IPS DF 4.7 (cell line): ENCODE measurements at regions not wholly inside any gene's neighbourhood (a gene's known extent, or its start where the extent isn't known, plus 50 kb on each side); places are given as distances from the start of the nearest gene placed in this dataset.
"Not testable (repeated sequence)": the region's sequence is repeated elsewhere in the genome, so short reads cannot be mapped to it uniquely, and the experiment has no call there.

Experiments used
- DNase-seq: peaks from one replicate; pipeline ENCODE4 v3.0.0-alpha.2; 2013; ENCODE audit warnings: low spot score; ENCODE audit errors: extremely low read depth

DNA sequence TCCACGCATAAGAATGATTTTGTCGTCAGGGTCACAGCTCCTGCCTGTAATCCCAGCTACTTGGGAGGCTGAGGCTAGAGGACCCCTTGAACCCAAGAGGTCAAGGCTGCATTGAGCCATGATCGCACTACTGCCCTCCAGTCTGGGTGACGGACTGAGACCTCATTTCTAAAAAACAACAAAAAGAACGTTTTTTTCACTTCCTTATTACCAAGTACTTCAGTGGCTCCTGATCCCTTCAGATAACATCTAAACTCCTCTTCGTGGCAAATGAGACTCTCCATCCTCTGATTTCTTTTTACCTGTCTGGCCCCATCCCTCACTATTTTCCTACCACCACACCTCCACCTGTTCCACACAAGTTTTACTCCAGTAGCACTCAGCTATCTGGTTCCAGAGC, 105.4 kb upstream of the TLK1 start:
- no peak for DNase-seq

GRCh38 chr2:171261529-171261928, 100.8 kb upstream of the TLK1 start:
- not testable (repeated sequence) for DNase-seq

- DNase-seq: peak; percentile 76
Observed at GRCh38 chr2:171260471-171261424, 100.1 kb upstream of the TLK1 start.

GRCh38 chr2:171254666-171255065, 94.0 kb upstream of the TLK1 start:
- DNase-seq: no peak

DNA sequence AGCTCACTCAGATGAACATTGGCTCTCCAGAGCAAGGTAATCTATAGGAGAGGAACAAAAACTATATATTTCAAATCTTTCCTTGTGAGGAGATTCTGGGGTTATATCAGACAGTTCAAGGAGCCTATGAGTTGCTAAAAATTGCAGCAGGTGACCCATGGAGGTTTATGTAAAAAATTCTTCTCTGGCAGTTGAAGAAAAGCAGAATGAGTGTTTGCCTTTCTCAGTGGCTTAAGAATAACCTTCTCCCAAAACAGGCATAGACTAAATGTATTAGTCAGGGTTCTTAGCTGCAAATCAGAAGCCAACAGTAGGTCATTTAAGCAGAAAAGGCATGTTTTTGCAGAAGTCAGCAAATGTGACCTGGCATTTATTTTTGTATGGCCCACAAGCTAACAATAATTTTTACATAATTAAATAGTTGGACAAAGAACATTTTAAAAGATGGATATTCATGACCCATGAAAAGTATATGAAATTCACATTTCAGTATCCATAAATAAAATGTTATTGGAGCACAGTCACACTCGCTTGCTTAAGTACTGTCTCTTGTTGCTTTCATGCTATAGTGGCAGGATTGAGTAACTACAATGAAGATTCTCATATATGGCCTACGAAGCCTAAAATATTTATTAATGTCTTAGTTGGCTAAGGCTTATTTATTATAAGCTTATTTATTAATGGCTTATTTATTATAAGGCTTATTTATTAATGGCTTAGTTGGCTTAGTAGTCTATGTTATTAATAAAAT, 93.4 kb upstream of the TLK1 start:
- DNase-seq: no peak

DNA sequence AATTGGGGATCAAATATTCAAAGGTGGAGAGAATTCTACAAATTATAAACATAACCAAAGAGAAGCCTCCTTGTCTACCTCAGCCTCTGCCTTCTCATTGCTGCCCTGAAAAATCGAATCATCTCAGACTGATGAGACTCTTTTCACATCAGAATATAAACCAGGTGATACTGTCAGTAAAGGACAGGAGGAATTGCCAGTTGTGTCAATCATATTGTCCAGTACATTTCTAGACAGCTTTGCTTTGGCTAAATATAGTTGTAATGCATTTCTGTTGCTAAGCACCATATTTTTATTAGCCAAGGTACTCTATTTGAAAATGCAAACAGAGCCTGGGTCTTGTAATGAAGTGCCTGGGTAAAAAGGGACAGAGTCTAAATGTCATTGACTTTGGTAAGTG, 92.6 kb upstream of the TLK1 start:
- no peak for DNase-seq

DNA sequence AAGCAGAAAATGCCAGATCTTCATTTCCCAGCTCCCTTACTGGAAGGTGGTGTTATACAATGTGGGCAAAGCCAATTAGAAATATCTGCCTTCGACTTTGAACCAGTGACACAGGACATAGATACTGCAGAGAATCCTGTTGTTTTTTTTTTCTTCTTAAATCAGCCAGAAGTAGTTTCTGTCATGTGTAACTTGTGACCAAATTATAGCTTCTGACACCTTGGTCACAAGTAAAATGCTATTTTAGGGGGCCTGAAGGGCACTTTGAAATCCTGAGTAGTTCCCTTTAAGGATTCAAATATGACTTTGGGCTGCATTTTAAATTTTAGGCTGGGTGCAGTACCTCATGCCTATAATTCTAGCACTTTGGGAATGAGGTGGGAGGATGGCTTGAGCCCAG, 89.0 kb upstream of the TLK1 start:
- no peak for DNase-seq

DNA sequence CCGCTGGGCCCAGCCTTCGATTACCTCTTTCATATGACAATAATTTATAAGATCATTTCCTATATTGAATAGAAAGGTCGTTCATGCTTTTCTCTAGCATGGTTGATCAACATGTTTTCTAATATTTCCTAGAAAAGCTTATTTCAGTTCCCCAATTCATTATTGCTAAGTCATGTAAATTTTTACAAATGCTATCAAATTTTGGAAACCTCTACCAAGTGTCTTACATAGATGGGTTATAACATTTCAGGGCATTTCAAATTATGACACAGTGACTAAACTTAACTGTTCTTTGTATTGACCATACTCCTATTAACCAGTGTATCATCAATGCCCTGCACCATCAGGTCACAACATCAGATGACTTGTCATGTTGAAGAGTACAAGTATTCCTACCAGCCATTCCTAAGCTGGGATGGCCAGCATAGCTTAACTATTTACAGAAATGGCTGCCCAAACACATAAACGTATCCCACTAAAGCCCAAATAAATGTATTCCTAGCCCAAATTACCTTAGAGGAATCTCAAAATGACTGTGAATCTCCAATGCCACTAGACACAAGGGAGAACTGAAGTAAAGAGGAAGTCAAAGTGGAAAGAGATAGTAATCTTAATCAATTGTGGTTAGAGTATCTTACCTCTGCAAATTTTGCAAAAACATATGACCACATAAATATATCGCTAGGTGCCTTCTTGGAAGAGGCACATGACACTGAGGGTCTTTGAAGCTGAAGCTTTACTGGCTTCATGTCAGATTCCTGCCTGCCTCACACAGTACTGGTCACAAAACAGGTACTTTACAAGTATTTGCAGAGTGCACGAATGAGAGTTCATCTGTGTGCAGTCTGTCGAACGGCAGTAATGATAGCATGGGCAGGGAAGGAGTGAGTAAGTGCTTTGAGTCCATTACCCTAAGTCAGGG, 87.3 kb upstream of the TLK1 start:
- DNase-seq: no peak

GRCh38 chr2:171244970-171245782, 84.5 kb upstream of the TLK1 start:
- no peak for DNase-seq

- DNase-seq: no peak
Observed at GRCh38 chr2:171244466-171244969, 83.8 kb upstream of the TLK1 start.

- DNase-seq: no peak
Observed at GRCh38 chr2:171241771-171242170, 81.1 kb upstream of the TLK1 start.

- no peak for DNase-seq
Observed at GRCh38 chr2:171238946-171239345, 78.3 kb upstream of the TLK1 start.

DNA sequence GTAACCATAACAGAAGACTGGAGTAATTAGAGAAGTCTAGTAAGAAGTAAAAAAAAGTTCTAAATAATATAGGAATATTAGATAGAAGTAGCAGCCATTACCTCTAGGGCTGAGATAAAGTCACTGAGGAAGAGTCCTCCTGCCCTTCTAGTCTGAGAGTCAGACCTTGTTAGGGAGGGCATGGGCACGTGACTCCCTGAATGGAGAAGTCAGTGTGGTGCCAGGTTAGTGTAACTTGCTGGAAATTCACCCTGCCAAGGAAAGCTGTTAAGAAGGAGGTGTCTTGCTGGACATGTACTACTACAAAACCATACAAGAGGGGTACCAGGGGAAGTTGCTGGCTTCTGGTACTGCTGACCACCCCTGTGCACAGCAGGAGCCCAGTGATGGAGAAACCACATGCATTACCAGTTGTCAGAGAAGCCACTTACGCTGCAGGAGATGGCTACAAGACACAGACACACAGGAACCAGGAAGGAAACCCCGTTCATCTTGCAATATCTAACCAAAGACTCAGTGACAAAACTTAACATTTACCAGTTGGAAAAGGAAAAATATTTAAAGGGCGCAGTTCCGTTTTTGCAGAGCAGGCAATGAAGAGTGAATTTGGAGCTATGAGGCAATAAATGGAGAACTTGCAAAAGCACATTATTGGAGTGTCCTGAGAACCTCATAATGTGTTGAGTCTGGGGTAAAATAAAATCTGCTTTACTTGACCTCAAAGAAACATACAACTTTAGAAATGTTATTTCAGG, 77.2 kb upstream of the TLK1 start:
- no peak for DNase-seq

DNA sequence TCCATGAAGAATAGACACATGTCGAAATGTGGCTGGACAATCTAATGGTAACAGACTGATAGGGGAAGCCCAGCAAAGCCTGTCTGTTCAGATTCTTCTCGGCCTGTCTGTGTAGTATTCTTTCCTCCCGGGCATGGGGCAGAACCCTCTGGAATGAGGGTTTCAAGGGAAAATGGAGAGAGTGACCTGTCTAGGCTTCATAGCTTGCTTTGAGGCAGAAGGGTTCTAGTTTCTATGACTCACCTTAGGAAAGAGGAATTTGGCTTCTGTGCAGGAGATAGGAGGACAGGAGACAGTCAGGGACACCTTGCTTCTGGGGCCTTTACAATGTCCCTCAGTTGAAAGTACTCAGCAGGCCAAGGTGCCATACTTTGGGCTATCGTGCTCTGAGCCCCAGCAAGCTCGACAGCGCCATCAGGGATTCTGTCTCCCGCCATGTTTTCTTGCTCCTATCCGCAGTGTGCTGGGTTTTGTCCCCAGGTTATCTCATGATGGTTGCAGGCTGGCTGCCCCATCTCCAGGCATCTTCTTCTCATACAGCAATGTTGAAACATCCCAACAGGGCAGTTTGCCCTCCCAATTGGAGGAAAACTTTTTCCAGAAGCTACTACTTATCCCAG, 74.7 kb upstream of the TLK1 start:
- no peak for DNase-seq

DNA sequence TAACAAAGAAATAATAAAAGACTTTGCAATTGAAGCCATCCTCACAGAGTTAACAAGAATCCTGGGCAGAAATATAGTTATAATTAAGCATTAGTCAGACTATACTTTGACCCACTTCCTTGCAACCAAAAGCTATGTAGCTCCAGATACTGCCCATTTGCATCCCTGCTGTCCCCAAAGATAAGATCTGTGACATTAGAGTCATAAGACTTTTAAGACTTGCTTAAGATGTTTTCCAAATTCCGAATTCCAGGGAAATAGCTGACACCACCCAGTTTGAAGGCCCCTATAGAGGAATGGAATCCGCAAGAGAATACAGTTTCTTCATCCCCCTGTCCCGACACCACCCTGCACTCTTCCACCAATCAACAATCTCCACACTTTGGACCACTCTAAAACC, 69.5 kb upstream of the TLK1 start:
- no peak for DNase-seq

GRCh38 chr2:171228826-171229225, 68.1 kb upstream of the TLK1 start:
- no peak for DNase-seq

DNA sequence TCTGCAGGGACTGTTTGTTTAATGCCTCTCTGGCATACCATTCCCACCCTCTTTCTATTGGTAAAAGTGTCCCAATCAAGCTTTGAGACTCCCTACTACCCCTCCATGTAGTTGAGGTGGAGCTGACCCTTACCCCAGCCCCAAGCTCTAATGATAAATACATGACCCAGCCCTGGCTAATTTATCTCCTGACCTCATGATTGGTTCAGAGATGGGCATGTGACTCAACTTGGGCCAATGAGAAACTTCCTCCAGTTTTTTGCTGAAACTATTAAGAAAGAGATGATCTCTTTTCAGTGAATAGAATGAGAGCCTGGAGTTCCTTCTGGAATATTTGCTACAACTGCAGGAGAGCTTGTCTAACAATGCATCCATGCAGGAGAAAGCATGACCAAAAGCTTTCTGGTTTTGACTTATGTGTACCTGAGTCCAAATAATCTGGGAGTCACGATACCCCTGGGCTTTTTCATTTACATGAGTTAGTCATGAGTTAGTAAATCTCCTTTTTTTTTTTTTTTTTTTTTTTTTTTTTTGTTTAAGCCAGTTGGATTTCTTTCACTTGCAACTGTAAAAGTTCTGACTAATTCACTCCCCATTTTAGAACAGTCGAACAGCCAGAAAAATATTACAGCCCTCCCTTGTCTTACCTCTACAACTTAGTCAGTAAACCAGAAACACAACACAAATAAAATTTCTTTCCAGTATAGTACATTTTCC, 66.5 kb upstream of the TLK1 start:
- DNase-seq: no peak

DNA sequence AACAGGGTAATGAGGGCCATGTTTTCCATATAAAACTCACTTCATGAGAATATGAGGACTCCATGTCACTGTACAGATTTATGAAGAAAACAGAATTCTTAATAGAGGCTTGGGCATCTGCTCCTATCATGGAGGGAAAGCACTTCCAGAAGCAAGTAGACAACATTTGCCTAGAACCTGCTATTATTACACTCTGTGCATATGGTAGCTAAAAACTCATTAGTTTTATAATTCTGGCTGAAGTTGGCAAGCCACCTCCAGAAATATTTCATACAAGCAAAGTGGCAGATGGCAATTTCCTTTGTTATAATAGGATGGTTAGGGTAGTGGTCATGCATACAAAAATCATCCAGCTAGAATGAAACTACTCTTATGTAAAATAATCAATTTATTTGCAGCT, 65.8 kb upstream of the TLK1 start:
- DNase-seq: no peak

DNA sequence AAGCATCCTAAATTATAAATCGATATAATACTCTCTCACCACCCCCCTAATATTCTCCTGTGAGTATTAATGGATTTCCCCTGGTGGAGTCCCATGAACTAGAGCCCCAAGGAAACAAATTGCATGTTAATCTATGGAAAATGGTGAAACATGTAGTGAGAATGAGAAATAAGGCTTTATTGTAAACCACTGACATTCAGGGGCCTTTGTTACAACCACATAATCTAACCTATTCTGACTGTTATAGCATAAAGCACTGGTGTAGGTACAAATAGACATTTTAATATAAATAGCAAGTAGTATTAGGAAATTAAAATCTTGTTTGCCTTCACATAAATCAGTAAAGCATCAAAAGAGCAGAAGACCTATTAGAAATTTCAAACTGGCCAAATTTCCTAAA, 65.3 kb upstream of the TLK1 start:
- DNase-seq: no peak
